Activated CD8-positive, alpha-beta memory T cell treated with anti-CD3 and anti-CD28 coated beads, Interleukin-2, amount 10 ng/mL, durations not matched to agents 7 days and 5 days (primary cell): ENCODE measurements at regions not wholly inside any gene's neighbourhood (a gene's known extent, or its start where the extent isn't known, plus 50 kb on each side); places are given as distances from the start of the nearest gene placed in this dataset.

Experiments
- ATAC-seq: fragments of 150-1000 bp; cut with Tn5 transposase; one replicate; pipeline ENCODE4 v1.10.0; 2021; ENCODE audit warnings: moderate library complexity
- CTCF ChIA-PET: fragments of 350-600 bp; sonication (Branson Sonifier 250); formaldehyde crosslinking; loops from one replicate; lab custom pipeline; 2021; ENCODE audit warnings: antibody characterized with exemption; lab: Charles Lee
- DNase-seq: peaks from one replicate; pipeline ENCODE4 v3.0.0-alpha.2; 2020
- H3K27ac Mint-ChIP-seq: one replicate; pipeline ENCODE4 v1.8.0; 2021; ENCODE audit warnings: mild to moderate bottlenecking, mixed read lengths
- H3K27me3 Mint-ChIP-seq: one replicate; pipeline ENCODE4 v1.8.0; 2021; ENCODE audit warnings: mixed read lengths
- H3K36me3 Mint-ChIP-seq: one replicate; pipeline ENCODE4 v1.8.0; 2021; ENCODE audit warnings: mild to moderate bottlenecking, mixed read lengths
- H3K4me1 Mint-ChIP-seq: one replicate; pipeline ENCODE4 v1.8.0; 2021; ENCODE audit warnings: mixed read lengths
- H3K4me3 Mint-ChIP-seq: one replicate; pipeline ENCODE4 v1.8.0; 2021; ENCODE audit warnings: mild to moderate bottlenecking, moderate library complexity, mixed read lengths
- H3K9me3 Mint-ChIP-seq: one replicate; pipeline ENCODE4 v1.8.0; 2022; ENCODE audit warnings: low read depth, mixed read lengths

DNA sequence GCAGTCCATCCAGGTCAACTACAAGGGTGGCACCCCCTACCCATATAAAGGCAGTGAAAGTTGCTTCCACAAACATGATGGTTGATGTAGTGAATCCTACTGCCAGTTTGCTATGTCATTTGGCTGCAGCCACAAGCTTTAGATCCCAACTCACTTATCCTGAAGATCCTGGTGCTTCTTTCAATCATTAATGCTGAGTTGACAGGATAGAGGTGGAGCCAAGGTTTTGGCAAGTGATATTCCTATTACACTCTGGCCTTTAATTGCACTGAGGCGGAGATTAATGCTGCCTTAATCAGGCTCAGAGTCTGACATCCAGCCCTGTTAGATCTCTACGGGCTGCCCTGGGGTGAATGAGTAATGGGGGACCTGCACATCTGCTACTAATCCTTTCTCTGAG is 542.4 kb upstream of the ARX start:
- peaks cover 3% of the 10 kb centered on the region for H3K9me3 Mint-ChIP-seq
- DNase-seq, result no peak
- CTCF ChIA-PET, result no interaction called here

DNA sequence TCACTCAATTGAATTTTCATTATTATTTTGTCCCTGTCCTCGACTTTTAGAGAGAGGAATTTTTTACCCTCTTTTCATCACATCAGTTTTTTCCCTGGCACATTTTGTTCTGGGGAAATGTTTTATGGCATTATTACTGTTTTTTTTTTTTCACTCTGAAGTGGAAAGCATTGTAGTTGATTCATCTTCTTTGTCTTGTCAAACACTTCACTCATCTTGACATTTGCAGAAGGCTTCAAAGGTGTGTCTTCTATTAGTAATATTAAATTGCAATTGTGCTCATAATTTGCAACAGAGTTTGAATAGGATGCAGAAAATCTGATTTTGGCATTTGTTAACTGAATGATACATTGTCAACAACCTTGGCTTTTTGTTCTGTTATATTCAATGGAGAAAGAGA is 545.4 kb upstream of the ARX start:
- no peak overlapping the region for H3K4me3 Mint-ChIP-seq
- DNase-seq (no peak), ATAC-seq (no peak)
- peaks cover 3% of the 10 kb centered on the region for H3K9me3 Mint-ChIP-seq
- CTCF ChIA-PET, result no interaction called here
- H3K4me1 Mint-ChIP-seq, result no peaks in the 10 kb centered on the region
- H3K27me3 Mint-ChIP-seq, result no peaks in the 10 kb centered on the region
- H3K27ac Mint-ChIP-seq, result no peak overlapping the region
- H3K36me3 Mint-ChIP-seq, result no peaks in the 10 kb centered on the region

More for the DNA sequence above, 542.4 kb upstream of the ARX start:
- no peak for ATAC-seq
- Mint-ChIP-seq H3K27ac (no peak overlapping the region), H3K27me3 (no peaks in the 10 kb centered on the region), H3K4me1 (no peaks in the 10 kb centered on the region), H3K4me3 (no peak overlapping the region), H3K36me3 (no peaks in the 10 kb centered on the region)

DNA sequence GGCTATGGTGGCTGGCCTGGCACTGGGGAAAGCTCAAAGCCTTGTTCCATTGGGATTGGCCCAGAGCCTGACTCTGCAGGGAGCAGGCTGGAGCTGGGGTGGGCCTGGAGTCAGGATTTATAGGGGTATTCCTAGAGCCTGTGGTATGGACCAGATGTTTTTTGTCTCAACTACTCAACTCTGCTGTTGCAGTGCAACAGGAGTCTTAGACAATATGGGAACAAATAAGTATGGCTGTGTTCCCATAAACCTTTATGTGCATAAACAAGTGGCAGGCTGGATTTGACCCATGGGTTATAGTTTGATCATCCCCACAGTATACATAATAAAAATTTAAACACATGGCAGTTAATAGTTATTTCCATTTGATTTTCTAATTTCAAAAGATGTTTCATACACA is 557.9 kb upstream of the ARX start:
- DNase-seq, result no peak
- CTCF ChIA-PET, result no interaction called here
- Mint-ChIP-seq H3K4me3 (no peak overlapping the region), H3K27ac (no peak overlapping the region), H3K27me3 (no peaks in the 10 kb centered on the region), H3K36me3 (no peaks in the 10 kb centered on the region), H3K9me3 (peaks cover 4% of the 10 kb centered on the region), H3K4me1 (no peaks in the 10 kb centered on the region)
- no peak for ATAC-seq

DNA sequence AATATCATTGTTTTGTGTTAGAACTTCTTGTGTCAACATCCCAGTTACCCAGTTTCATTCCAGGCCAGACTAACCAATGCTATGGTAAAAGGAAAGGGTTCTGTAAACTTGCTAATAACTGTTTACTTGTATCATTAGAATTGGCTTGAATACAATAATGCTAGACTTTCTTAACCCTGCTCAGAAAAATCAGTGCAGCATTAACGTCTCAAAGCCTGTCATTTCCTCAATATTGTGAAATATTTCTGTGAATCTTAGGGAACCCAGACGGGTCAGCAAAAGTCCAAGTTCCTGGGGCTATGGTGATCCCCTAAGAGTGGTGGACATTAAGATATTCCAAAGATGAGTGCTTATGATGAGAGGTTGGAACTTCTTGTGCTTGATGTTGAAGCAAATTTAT is 541.2 kb upstream of the MAGEB18 start:
- H3K4me1 Mint-ChIP-seq, result no peaks in the 10 kb centered on the region
- DNase-seq (no peak), ATAC-seq (no peak)
- H3K36me3 Mint-ChIP-seq, result no peaks in the 10 kb centered on the region
- H3K9me3 Mint-ChIP-seq, result no peaks in the 10 kb centered on the region
- CTCF ChIA-PET, result no interaction called here
- no peak overlapping the region for H3K4me3 Mint-ChIP-seq
- H3K27ac Mint-ChIP-seq, result no peak overlapping the region
- H3K27me3 Mint-ChIP-seq, result no peaks in the 10 kb centered on the region

DNA sequence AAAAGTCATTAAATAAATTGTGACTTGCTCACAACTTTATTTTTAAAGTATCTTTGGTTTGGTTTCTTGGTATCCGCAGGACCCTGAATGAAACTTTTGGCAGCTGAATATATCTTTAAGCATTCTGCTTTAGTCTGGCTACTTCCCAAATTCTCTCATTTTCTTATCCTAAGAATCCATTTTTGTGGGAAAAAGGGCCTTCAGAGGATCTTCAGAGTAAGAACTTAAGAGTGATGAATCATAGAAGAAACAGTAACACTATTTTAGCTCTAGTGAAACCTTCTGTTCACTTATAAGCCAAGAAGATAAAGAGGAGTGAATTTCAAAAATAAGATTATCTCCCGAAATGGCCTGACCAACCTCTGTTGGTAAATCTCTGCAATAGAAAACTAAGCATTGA is 540.6 kb upstream of the MAGEB18 start:
- no peaks in the 10 kb centered on the region for H3K36me3 Mint-ChIP-seq
- H3K4me1 Mint-ChIP-seq, result no peaks in the 10 kb centered on the region
- H3K27me3 Mint-ChIP-seq, result no peaks in the 10 kb centered on the region

DNA sequence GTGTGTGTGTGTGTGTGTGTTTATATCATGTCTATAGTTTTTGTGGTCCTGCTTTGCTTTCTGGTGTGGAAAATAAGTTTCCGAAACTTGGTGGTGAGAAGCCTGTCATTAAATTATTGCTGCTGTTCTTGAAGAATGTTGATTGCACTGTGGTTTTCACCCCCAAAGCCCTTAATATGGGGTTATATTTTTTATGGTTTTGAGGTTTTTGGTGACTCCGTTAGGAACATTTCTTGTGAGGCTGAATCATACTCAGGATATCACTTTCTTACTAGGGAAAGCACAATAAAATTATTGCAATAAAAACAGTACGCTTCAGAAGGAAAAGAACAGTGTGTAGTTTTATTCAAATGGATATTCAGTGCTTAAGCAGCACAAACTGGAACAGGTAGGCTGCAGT is 539.1 kb upstream of the MAGEB18 start:
- Mint-ChIP-seq H3K27me3 (no peaks in the 10 kb centered on the region), H3K4me3 (no peak overlapping the region), H3K36me3 (no peaks in the 10 kb centered on the region), H3K27ac (no peak overlapping the region), H3K4me1 (no peaks in the 10 kb centered on the region), H3K9me3 (no peaks in the 10 kb centered on the region)
- DNase-seq (no peak), ATAC-seq (no peak)
- CTCF ChIA-PET, result no interaction called here

More for the DNA sequence above, 540.6 kb upstream of the MAGEB18 start:
- H3K9me3 Mint-ChIP-seq, result no peaks in the 10 kb centered on the region
- no peak for DNase-seq
- CTCF ChIA-PET, result no interaction called here
- H3K27ac Mint-ChIP-seq, result no peak overlapping the region
- ATAC-seq, result no peak
- H3K4me3 Mint-ChIP-seq, result no peak overlapping the region

DNA sequence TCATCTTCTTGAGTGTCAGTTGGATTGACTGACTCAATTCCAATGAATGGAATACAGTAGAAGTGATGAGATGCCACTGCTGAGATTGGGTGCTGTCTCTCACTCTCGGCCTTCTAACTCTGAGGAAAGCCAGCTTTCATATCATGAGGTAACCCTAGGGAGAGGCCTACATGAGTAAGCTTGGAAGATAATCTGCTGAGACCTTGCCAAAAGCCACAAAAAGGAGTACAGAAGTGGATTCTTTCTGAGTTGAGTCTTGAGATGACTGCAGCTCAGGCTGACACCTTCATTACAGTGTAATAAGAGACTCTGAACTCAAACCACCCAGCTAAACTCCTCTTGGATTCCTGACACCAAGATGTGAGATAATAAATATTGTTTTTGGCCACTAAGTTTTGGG is 537.4 kb upstream of the MAGEB18 start:
- DNase-seq, result no peak
- Mint-ChIP-seq H3K4me1 (no peaks in the 10 kb centered on the region), H3K27me3 (no peaks in the 10 kb centered on the region), H3K9me3 (no peaks in the 10 kb centered on the region), H3K36me3 (no peaks in the 10 kb centered on the region), H3K4me3 (no peak overlapping the region), H3K27ac (no peak overlapping the region)
- CTCF ChIA-PET, result no interaction called here
- no peak for ATAC-seq

DNA sequence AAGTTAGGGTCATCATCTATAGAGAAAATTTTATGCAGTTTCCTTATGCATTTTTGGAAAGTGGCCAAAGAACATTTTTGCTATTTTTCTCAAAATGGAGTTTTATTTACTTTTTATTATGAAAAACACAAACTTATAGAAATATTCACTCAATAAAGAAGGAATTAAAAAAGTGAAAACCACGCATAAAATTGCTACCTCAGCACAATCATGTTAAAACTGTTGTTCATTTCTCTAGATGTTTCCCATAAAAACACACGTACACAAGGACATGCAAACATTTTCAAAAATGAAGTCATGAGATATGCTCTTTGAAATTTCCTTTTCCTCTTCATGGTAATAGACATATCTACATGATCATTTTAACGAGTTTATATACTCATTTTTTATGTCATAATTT is 536.8 kb upstream of the MAGEB18 start:
- ATAC-seq (no peak), DNase-seq (no peak)
- Mint-ChIP-seq H3K36me3 (no peaks in the 10 kb centered on the region), H3K4me1 (no peaks in the 10 kb centered on the region), H3K27me3 (no peaks in the 10 kb centered on the region), H3K27ac (no peak overlapping the region), H3K4me3 (no peak overlapping the region), H3K9me3 (no peaks in the 10 kb centered on the region)
- CTCF ChIA-PET, result no interaction called here

DNA sequence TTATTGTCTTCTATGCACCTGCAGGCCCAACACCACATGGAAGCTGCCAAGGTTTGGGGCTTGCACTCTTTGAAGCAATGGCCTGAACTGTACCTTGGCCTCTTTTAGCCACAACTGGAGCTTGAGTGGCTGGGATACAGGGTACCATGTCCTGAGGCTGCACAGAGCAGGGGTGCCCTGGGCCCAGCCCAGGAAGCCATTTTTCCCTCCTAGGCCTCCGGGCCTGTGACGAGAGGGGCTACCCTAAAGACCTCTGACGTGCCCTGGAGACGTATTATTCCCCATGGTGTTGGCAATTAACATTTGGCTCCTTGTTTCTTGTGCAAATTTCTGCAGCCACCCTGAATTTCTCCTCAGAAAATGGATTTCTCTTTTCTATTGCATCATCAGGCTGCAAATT is 519.9 kb upstream of the MAGEB18 start:
- Mint-ChIP-seq H3K27me3 (no peaks in the 10 kb centered on the region), H3K4me1 (no peaks in the 10 kb centered on the region), H3K27ac (no peak overlapping the region), H3K9me3 (no peaks in the 10 kb centered on the region), H3K4me3 (no peak overlapping the region), H3K36me3 (no peaks in the 10 kb centered on the region)
- DNase-seq, result no peak
- ATAC-seq, result no peak
- CTCF ChIA-PET, result no interaction called here

DNA sequence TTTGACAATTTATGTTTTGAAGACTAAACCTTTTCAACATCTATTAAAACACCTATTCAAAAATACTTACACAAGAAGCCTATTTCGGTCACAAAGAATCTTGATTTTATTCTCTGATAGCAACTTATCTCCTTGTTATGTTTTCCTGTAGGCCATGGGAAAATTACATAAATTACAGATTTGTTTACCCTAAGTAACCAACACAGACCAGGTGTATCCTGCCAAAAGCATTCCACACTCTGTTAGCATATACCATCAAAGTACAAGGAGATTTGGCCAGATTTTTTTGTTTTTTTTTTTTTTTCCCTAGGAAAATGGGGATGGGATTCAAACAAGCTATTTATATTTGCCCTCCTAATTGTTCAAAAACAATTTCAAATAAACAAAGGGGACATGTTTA is 497.9 kb upstream of the MAGEB18 start:
- Mint-ChIP-seq H3K27ac (no peak overlapping the region), H3K9me3 (peaks cover 2% of the 10 kb centered on the region), H3K27me3 (no peaks in the 10 kb centered on the region), H3K4me1 (no peaks in the 10 kb centered on the region), H3K36me3 (no peaks in the 10 kb centered on the region), H3K4me3 (no peak overlapping the region)
- CTCF ChIA-PET, result no interaction called here
- DNase-seq (no peak), ATAC-seq (no peak)

DNA sequence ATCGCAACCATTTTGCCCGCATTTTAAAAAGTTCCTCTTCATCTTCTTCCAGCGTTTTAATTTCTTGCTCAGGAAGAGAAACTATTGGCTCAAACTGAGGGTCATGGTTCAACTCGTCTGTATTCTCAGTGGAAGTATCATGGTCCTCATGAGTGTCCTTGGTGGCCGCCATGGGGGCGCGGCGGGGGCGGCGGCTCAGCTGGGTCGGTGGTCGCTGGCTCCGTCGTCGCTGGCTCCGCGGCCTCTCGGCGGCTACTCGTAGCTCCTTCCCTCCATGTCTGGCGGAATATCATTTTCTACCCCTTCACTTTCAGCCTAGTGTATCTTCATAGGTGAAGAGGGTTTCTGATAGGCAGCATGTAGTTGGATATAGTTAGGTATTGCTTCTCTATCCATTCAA is 492.0 kb upstream of the MAGEB18 start:
- no peak for ATAC-seq
- H3K9me3 Mint-ChIP-seq, result peaks cover 2% of the 10 kb centered on the region
- no peaks in the 10 kb centered on the region for H3K4me1 Mint-ChIP-seq
- CTCF ChIA-PET, result no interaction called here
- H3K27me3 Mint-ChIP-seq, result no peaks in the 10 kb centered on the region
- no peaks in the 10 kb centered on the region for H3K36me3 Mint-ChIP-seq
- no peak overlapping the region for H3K27ac Mint-ChIP-seq
- DNase-seq, result no peak
- H3K4me3 Mint-ChIP-seq, result no peak overlapping the region

DNA sequence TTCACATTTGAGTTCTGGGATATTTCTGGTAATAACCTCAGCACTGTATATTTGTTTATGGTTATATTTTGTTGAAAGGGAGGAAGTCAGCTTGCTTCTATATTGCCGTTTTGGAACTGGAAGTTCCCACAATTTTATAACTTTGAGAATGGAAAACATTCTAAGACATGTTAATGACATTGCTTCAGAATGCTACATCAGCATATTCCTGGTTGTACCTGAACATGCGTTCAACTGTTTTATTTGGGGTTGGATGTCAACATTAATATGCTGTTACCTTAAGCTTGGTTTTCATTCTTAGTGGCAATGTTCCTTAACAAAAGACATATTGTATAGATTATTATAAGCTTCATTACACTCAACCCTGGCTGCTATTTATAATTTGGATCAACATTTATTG is 489.4 kb upstream of the MAGEB18 start:
- no peaks in the 10 kb centered on the region for H3K9me3 Mint-ChIP-seq
- no peaks in the 10 kb centered on the region for H3K4me1 Mint-ChIP-seq
- H3K27me3 Mint-ChIP-seq, result no peaks in the 10 kb centered on the region
- no peak overlapping the region for H3K27ac Mint-ChIP-seq
- DNase-seq (no peak), ATAC-seq (no peak)
- no peak overlapping the region for H3K4me3 Mint-ChIP-seq
- CTCF ChIA-PET, result no interaction called here
- H3K36me3 Mint-ChIP-seq, result no peaks in the 10 kb centered on the region

DNA sequence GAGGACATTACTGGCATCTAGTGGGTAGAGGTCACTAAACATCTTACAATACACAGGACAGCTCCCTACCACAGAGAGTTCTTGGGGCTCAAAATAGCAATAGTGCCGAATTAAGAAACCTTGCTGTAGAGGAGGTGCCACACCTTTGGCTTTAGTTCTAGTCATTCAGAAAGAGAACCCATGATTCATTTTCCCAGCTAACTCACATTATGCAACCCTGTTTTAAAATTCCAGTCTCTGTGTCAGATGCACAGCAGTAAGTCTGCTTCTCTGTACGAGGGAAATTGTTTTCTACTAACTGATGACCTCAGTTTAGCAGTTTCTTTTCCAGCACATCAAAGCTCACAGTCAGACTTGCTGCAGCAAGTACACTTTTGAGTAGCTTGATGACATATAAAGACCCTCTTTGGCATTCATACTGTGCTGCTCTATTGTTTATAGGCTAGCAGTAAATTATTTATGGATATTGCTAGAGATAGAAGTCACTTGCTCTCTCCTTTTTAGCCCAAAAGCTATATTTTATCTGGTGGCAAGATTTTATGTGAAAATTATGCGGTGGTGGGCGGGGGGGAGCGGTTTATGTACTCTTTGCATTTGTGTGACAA is 487.8 kb upstream of the MAGEB18 start:
- H3K27ac Mint-ChIP-seq, result no peak overlapping the region
- CTCF ChIA-PET, result no interaction called here
- H3K4me3 Mint-ChIP-seq, result no peak overlapping the region

DNA sequence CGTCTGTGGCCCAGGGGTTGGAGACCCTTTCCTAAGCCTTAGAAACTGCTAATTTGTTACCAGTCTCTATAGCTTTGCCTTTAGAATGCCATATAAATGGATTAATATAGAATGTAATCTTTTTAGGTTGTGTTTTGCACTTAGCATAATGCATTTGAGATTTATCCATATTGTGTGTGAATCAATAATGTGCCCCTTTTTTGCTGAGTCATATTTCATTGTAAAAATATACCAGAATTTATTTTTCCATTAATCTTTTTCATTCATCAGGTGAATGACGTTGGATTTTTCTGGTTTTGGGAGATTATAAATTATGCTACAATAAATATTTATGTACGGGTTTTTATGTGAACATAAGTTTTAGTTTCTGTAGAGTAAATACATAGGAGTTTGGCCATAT is 478.8 kb upstream of the MAGEB18 start:
- no peaks in the 10 kb centered on the region for H3K36me3 Mint-ChIP-seq
- CTCF ChIA-PET, result no interaction called here
- no peak for DNase-seq
- H3K4me3 Mint-ChIP-seq, result no peak overlapping the region
- no peak overlapping the region for H3K27ac Mint-ChIP-seq
- no peaks in the 10 kb centered on the region for H3K9me3 Mint-ChIP-seq
- no peak for ATAC-seq
- no peaks in the 10 kb centered on the region for H3K4me1 Mint-ChIP-seq
- H3K27me3 Mint-ChIP-seq, result no peaks in the 10 kb centered on the region

More for the DNA sequence above, 487.8 kb upstream of the MAGEB18 start:
- ATAC-seq (no peak), DNase-seq (no peak)
- no peaks in the 10 kb centered on the region for H3K4me1 Mint-ChIP-seq
- no peaks in the 10 kb centered on the region for H3K9me3 Mint-ChIP-seq
- H3K36me3 Mint-ChIP-seq, result no peaks in the 10 kb centered on the region
- no peaks in the 10 kb centered on the region for H3K27me3 Mint-ChIP-seq

DNA sequence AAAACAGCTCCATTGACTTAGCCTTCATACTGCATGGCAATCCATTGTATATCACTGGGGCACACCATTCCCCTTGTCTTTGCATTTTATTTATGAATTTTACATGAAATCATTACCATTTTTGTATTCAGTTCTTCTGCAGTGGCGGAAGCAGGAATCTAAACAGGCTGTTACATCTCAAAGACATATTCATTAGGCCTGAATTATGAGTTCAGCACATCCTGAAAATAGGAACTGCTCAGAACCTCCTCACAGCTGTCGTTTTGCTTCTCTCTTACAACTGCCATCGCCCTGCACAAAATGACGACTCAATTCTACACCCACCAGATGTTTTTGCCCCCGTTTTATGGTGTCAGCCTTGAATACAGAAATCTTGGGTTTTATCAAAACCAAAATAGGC is 474.4 kb upstream of the MAGEB18 start:
- Mint-ChIP-seq H3K4me1 (no peaks in the 10 kb centered on the region), H3K27ac (no peak overlapping the region), H3K36me3 (no peaks in the 10 kb centered on the region), H3K27me3 (no peaks in the 10 kb centered on the region), H3K9me3 (no peaks in the 10 kb centered on the region), H3K4me3 (no peak overlapping the region)
- DNase-seq (no peak), ATAC-seq (no peak)
- CTCF ChIA-PET, result no interaction called here
